ENCODE measurements at regions not wholly inside any gene's neighbourhood (a gene's known extent, or its start where the extent isn't known, plus 50 kb on each side); places are given as distances from the start of the nearest gene placed in this dataset.

DNA sequence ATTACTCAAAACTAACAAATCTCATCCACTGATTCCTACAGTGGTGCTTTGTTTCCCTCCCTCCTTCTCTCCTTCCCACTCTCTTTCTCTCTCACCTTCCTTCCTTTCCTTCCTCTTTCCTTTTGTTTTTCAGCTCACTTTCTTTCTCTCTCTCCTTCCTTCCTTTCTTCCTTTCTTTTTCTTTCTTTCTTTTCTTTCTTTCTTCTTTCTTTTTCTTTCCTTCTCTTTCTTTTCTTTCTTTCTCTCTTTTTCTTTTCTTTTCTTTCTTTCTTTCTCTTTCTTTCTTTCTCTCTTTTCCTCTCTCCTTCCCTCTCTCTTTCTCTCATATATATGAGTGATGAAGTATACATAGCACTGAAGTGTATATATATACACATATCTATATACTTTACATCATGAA, 241.4 kb downstream of the CENPW start:
- no peak overlapping the region for H3K4me3 ChIP-seq (ENCODE audit: low read depth, low read length)
- no peak for TF ChIP-seq CTCF (IDR thresholded peaks at IDR 0.05; ENCODE audit: borderline replicate concordance, insufficient read depth, low read depth, low read length)

GRCh38 chr6:126600258-126600916, 260.5 kb downstream of the CENPW start:
- no peak overlapping the region for H3K4me3 ChIP-seq (ENCODE audit: low read depth, low read length)
- no peak for TF ChIP-seq CTCF (IDR thresholded peaks at IDR 0.05; ENCODE audit: borderline replicate concordance, insufficient read depth, low read depth, low read length)

- no peak for TF ChIP-seq CTCF (IDR thresholded peaks at IDR 0.05; ENCODE audit: borderline replicate concordance, insufficient read depth, low read depth, low read length)
- no peak overlapping the region for H3K4me3 ChIP-seq (ENCODE audit: low read depth, low read length)
Measured at GRCh38 chr6:126603410-126603809, 263.5 kb downstream of the CENPW start.

DNA sequence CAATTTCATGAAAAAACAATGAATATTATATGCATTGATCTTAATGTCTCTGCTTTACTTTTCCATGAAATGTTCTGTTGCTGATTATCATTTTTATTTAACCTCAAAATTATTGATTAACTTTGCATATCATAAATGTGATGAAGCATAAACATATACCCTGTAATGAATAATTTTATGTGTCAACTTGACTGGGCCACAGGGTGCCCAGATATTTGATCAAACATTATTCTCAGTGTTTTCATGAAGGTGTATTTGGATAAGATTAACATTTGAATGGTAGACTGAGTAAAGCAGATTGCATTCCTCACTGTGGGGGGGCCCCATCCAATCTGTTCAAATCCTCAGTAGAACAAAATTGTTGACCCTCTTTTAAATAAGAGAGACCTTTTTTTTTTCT, 265.2 kb downstream of the CENPW start:
- no peak overlapping the region for H3K4me3 ChIP-seq (ENCODE audit: low read depth, low read length)
- no peak for TF ChIP-seq CTCF (IDR thresholded peaks at IDR 0.05; ENCODE audit: borderline replicate concordance, insufficient read depth, low read depth, low read length)

GRCh38 chr6:126607289-126607688, 267.4 kb downstream of the CENPW start:
- H3K4me3 ChIP-seq (ENCODE audit: low read depth, low read length) = no peak overlapping the region
- TF ChIP-seq CTCF (IDR thresholded peaks at IDR 0.05; ENCODE audit: borderline replicate concordance, insufficient read depth, low read depth, low read length) = no peak

DNA sequence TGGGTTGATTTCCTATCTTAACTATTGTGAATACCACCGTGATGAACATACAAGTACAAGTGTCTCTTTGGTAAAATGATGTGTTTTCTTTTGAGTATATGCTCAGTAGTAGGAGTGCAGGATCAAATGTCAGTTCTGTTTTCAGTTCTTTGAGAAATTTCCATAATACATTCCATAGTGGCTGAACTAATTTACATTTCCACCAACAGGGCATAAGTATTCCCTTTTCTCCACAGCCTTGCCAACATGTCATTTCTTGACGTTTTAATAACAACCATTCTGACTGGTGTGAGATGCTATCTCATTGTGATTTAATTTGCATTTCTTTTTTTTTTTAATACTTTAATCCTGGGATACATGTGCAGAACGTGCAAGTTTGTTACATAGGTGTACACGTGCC, 268.8 kb downstream of the CENPW start:
- no peak overlapping the region for H3K4me3 ChIP-seq (ENCODE audit: low read depth, low read length)
- no peak for TF ChIP-seq CTCF (IDR thresholded peaks at IDR 0.05; ENCODE audit: borderline replicate concordance, insufficient read depth, low read depth, low read length)

- no peak for TF ChIP-seq CTCF (IDR thresholded peaks at IDR 0.05; ENCODE audit: borderline replicate concordance, insufficient read depth, low read depth, low read length)
- H3K4me3 ChIP-seq (ENCODE audit: low read depth, low read length) = no peak overlapping the region
Measured at GRCh38 chr6:126614642-126615504, 275.0 kb downstream of the CENPW start.
